Nephron (organoid): ENCODE measurements at regions not wholly inside any gene's neighbourhood (a gene's known extent, or its start where the extent isn't known, plus 50 kb on each side); places are given as distances from the start of the nearest gene placed in this dataset.

Experiments
- H3K27ac Mint-ChIP-seq, 3 experiments: 2 replicates each; pipeline ENCODE4 v1.8.0; 2020; ENCODE audit warnings: mixed read lengths in 3 of 3, mild to moderate bottlenecking in 2 of 3, moderate library complexity in 1 of 3
- H3K27me3 Mint-ChIP-seq: 2 replicates; pipeline ENCODE4 v1.8.0; 2021; ENCODE audit warnings: low read depth, mild to moderate bottlenecking, moderate library complexity, mixed read lengths
- H3K36me3 Mint-ChIP-seq: 2 replicates; pipeline ENCODE4 v1.8.0; 2020; ENCODE audit warnings: low read depth, mixed read lengths
- H3K4me1 Mint-ChIP-seq: 2 replicates; pipeline ENCODE4 v1.8.0; 2020; ENCODE audit warnings: mixed read lengths
- H3K4me3 Mint-ChIP-seq, 3 experiments: 2 replicates each; pipeline ENCODE4 v1.8.0; 2020; ENCODE audit warnings: mild to moderate bottlenecking in 3 of 3, mixed read lengths in 3 of 3, moderate library complexity in 2 of 3
- H3K9me3 Mint-ChIP-seq: 2 replicates; pipeline ENCODE4 v1.8.0; 2020; ENCODE audit warnings: mixed read lengths
- TF ChIP-seq, protein P1 (sequence below), 3 experiments: fragments of 200-600 bp; sonication (generic); IDR thresholded peaks; one replicate each; pipeline ENCODE4 v1.5.0; 2021; ENCODE audit warnings: antibody characterized with exemption in 3 of 3; ENCODE audit not compliant: unreplicated experiment in 3 of 3

DNA sequence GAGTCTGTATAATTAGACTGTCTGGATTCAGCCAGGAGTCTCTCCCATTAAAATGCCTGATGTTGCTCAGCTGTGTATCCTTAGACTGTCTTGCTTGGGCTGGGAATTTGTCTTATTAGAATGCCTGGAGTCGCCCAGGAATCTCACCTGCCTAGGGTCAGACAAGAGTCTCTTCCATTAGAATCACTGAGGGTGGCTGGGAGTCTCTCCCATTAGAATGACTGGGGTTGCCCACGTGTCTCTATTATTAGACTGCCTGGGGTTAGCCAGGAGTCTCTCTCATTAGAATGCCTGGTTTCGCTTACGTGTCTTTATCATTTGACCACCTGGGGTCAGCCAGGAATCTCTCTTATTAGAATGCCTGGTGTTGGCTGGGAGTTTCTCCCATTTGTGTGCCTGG, 1450.0 kb downstream of the UQCRFS1 start:
- TF ChIP-seq, protein P1, sequence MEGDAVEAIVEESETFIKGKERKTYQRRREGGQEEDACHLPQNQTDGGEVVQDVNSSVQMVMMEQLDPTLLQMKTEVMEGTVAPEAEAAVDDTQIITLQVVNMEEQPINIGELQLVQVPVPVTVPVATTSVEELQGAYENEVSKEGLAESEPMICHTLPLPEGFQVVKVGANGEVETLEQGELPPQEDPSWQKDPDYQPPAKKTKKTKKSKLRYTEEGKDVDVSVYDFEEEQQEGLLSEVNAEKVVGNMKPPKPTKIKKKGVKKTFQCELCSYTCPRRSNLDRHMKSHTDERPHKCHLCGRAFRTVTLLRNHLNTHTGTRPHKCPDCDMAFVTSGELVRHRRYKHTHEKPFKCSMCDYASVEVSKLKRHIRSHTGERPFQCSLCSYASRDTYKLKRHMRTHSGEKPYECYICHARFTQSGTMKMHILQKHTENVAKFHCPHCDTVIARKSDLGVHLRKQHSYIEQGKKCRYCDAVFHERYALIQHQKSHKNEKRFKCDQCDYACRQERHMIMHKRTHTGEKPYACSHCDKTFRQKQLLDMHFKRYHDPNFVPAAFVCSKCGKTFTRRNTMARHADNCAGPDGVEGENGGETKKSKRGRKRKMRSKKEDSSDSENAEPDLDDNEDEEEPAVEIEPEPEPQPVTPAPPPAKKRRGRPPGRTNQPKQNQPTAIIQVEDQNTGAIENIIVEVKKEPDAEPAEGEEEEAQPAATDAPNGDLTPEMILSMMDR (IDR thresholded peaks at IDR 0.05; ENCODE audit: unreplicated experiment in 3 of 3): no peak
- peaks cover 97% of the 10 kb centered on the region for H3K36me3 Mint-ChIP-seq
- no peaks in the 10 kb centered on the region for H3K27me3 Mint-ChIP-seq
- peaks cover 97% of the 10 kb centered on the region for H3K9me3 Mint-ChIP-seq
- no peak overlapping the region for H3K4me3 Mint-ChIP-seq
- H3K27ac Mint-ChIP-seq: no peak overlapping the region
- H3K4me1 Mint-ChIP-seq: no peaks in the 10 kb centered on the region

DNA sequence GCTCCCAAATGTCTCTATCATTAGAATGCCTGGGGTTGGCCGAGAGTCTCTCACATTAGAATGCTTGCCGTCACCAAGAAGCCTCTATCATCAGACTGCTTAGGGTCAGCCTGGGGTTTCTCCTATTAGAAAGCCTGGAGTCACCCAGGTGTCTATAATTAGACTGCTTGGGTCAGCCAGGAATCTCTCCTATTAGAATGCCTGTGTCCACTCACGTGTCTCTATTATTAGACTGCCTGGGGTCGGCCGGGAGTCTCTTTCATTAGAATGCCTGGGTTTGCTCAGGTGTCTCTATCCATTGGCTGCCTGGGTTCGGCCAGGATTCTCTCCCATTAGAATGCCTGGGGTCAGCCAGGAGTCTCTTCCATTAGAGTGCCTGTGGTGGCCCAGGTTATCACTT, 1453.1 kb downstream of the UQCRFS1 start:
- no peak overlapping the region for H3K4me3 Mint-ChIP-seq
- H3K9me3 Mint-ChIP-seq: peaks cover 91% of the 10 kb centered on the region
- no peak overlapping the region for H3K27ac Mint-ChIP-seq
- no peaks in the 10 kb centered on the region for H3K4me1 Mint-ChIP-seq
- TF ChIP-seq, protein P1 (IDR thresholded peaks at IDR 0.05; ENCODE audit: unreplicated experiment in 3 of 3): no peak
- H3K36me3 Mint-ChIP-seq: peaks cover 71% of the 10 kb centered on the region
- no peaks in the 10 kb centered on the region for H3K27me3 Mint-ChIP-seq

DNA sequence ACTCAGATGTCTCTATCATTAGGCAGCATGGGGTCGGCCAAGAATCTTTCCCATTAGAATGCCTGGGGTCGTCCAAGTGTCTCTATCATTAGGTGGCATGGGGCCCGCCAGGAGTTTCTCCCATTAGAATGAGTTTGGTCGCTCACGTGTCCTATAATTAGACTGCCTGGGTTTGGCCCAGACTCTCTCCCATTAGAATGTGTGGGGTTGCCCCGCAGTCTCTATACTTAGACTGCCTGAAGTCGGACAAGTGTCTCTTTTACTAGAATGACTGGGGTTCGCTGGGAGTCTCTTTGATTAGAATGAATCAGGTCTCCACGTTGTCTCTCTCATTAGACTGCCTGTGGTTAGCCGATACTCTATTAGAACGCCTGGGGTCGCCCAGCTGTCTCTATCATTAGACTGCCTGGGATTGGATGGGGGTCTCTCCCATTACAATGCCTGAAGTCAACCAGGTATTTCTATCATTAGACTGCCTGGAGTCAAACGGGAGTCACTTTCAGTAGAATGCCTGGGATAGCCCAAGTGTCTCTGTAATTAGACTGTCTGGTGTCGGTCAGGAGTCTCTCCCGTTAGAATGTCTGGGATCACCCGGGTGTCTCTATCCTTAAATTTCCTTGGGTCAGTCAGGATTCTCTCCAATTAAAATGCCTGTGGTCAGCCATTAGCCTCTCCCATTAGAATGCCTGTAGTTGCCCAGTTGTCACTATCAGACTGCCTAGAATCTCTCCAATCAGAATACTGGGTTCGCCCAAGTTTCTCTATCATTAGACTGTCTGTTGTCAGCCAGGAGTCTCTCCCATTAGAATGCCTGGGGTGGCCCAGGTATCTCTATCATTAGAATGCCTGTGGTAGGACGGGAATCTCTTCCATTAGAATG, 1454.1 kb downstream of the UQCRFS1 start:
- Mint-ChIP-seq H3K36me3 (peaks cover 60% of the 10 kb centered on the region), H3K9me3 (peaks cover 91% of the 10 kb centered on the region), H3K27me3 (no peaks in the 10 kb centered on the region), H3K4me3 (no peak overlapping the region), H3K4me1 (no peaks in the 10 kb centered on the region), H3K27ac (no peak overlapping the region)
- TF ChIP-seq, protein P1 (IDR thresholded peaks at IDR 0.05; ENCODE audit: unreplicated experiment in 3 of 3): no peak

DNA sequence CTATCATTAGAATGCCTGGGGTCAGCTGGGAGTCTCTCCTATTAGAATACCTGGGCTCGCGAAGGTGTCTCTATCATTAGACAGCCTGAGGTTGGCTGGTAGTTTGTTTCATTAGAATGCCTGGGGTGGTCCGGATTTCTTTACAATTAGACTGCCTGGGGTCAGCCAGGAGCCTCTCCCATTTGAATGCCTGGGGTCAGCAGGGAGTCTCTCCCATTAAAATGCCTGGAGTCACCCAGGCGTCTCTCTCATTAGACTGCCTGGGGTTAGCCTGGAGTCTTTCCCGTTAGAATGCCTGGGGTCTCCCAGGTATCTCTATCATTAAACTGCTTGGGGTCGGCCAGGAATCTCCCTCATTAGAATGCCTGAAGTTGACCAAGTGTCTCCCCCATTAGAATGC, 1458.3 kb downstream of the UQCRFS1 start:
- Mint-ChIP-seq H3K36me3 (peaks cover 21% of the 10 kb centered on the region), H3K4me3 (no peak overlapping the region), H3K9me3 (peaks cover 65% of the 10 kb centered on the region), H3K4me1 (no peaks in the 10 kb centered on the region), H3K27ac (no peak overlapping the region), H3K27me3 (no peaks in the 10 kb centered on the region)
- TF ChIP-seq, protein P1 (IDR thresholded peaks at IDR 0.05; ENCODE audit: unreplicated experiment in 3 of 3): no peak

DNA sequence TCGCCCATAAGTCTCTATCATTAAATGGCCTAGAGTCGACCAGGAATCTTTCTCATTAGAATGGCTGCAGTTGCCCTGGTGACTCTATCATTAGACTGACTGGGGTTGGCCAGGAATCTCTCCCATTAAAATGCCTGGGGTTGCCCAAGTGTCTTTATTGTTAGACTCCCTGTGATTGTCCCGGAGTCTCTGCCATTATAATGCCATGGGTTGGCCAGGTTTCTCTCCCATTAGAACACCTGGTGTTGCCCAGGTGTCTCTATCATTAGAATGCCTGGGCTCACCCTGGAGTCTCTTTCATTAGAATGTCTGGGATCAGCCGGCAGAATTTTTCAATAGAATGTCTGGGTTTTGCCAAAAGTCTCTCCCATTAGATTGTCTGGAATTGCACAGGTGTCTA, 1459.3 kb downstream of the UQCRFS1 start:
- Mint-ChIP-seq H3K9me3 (peaks cover 60% of the 10 kb centered on the region), H3K36me3 (peaks cover 10% of the 10 kb centered on the region), H3K27ac (no peak overlapping the region), H3K4me1 (no peaks in the 10 kb centered on the region), H3K4me3 (no peak overlapping the region), H3K27me3 (no peaks in the 10 kb centered on the region)
- TF ChIP-seq, protein P1 (IDR thresholded peaks at IDR 0.05; ENCODE audit: unreplicated experiment in 3 of 3): no peak
